HEK293 (cell line): ENCODE measurements at regions not wholly inside any gene's neighbourhood (a gene's known extent, or its start where the extent isn't known, plus 50 kb on each side); places are given as distances from the start of the nearest gene placed in this dataset.

Experiments used
- ZNF133 ChIP-seq: fragments of 450-650 bp; formaldehyde crosslinking; IDR thresholded peaks from 2 replicates; pipeline ENCODE4 v1.5.1; 2016; ENCODE audit warnings: missing biosample characterization, missing genetic modification characterization
- ZNF274 ChIP-seq, 2 experiments: fragments of 200-500 bp in 1 of 2; fragments of 450-650 bp in 1 of 2; sonication (Bioruptor generic) in 1 of 2; formaldehyde crosslinking in 1 of 2; IDR thresholded peaks; 2 replicates each; pipeline versions ENCODE4 v1.5.1 to v1.6.1; 2014 to 2016; ENCODE audit warnings: borderline replicate concordance in 1 of 2, inconsistent platforms in 1 of 2, low read length in 1 of 2, missing biosample characterization in 1 of 2, missing genetic modification characterization in 1 of 2
- ZNF791 ChIP-seq: fragments of 450-650 bp; formaldehyde crosslinking; IDR thresholded peaks from 2 replicates; pipeline ENCODE4 v1.5.1; 2016; ENCODE audit warnings: missing biosample characterization, missing genetic modification characterization

- TF ChIP-seq ZNF133 (no peak), ZNF791 (tag by site-specific recombination) (no peak), ZNF274 (IDR thresholded peaks at IDR 0.05; ENCODE audit: low read length) (no peak), ZNF274 (tag by site-specific recombination; IDR thresholded peaks at IDR 0.05; ENCODE audit: borderline replicate concordance) (no peak)
Observed at GRCh38 chr13:76222511-76222910, 586.4 kb downstream of the LMO7 start.
